Transverse colon (tissue), 4 donors: ENCODE measurements at regions not wholly inside any gene's neighbourhood (a gene's known extent, or its start where the extent isn't known, plus 50 kb on each side); places are given as distances from the start of the nearest gene placed in this dataset.

ENCODE experiments used
- CTCF ChIP-seq, 5 experiments: fragments of 200-600 bp in 3 of 5; fragments of 450-650 bp in 2 of 5; sonication (generic) in 3 of 5; IDR thresholded peaks; 1 replicate in 2 of 5; 2 replicates in 3 of 5; pipeline ENCODE4 v1.5.1; 2016 to 2017; ENCODE audit warnings: antibody characterized with exemption in 5 of 5, inconsistent platforms in 3 of 5, mild to moderate bottlenecking in 2 of 5, moderate library complexity in 1 of 5
- EP300 ChIP-seq: sonication (generic); formaldehyde crosslinking; IDR thresholded peaks from one replicate; pipeline ENCODE4 v1.6.1; 2017; ENCODE audit warnings: antibody characterized with exemption, low read depth
- POLR2AphosphoS5 ChIP-seq, 3 donors: sonication (generic); formaldehyde crosslinking; IDR thresholded peaks; one replicate each; pipeline ENCODE4 v1.6.1; 2016; ENCODE audit warnings: antibody characterized with exemption in 3 of 3

DNA sequence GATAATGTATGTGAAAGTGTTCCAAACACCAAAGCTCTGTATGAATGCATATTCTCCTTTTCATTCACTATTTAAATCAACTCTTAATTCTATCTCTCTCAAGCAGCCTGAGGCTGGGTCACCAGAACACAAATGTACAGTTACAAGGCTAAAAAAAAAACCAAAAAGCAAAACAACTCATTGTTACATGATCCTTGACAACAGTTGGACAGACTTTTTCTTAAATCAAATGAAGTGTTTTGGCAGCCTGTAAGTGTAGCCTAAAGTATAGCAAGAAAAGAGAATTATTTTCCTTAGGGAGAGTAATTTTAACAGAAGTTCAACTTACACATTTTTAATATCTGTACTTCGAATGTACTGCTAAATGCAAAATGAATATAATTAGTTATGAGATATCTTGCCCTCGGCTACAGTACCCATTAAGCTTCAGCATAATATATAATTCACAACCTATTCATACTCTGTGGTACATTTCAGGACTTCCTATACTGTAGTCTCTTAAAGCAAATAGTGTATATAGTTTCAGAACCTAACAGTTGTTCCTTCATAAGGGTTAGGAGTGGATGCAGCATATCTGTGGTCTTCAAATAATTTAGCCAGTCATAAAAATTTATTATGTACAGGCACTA is 214.0 kb upstream of the BTG1 start:
- TF ChIP-seq CTCF (IDR thresholded peaks at IDR 0.05) (no peak), POLR2AphosphoS5 (IDR thresholded peaks at IDR 0.05) (no peak), EP300 (no peak)
